Activated T-cell treated with anti-CD3 and anti-CD28 coated beads for 1 hour (primary cell): ENCODE measurements at regions not wholly inside any gene's neighbourhood (a gene's known extent, or its start where the extent isn't known, plus 50 kb on each side); places are given as distances from the start of the nearest gene placed in this dataset.
"Not testable (repeated sequence)": the region's sequence is repeated elsewhere in the genome, so short reads cannot be mapped to it uniquely, and the experiment has no call there.

ENCODE experiments used
- DNase-seq: peaks from one replicate; pipeline ENCODE4 v3.0.0-alpha.2; 2020; ENCODE audit warnings: low read depth

GRCh38 chr7:114806590-114807162 is 115.2 kb upstream of the MDFIC start:
- no peak for DNase-seq

- DNase-seq: no peak
Observed at GRCh38 chr7:114812570-114812969, 109.3 kb upstream of the MDFIC start.

- DNase-seq: no peak
Observed at GRCh38 chr7:114813624-114814023, 108.3 kb upstream of the MDFIC start.

- DNase-seq: not testable (repeated sequence)
Observed at GRCh38 chr7:114817036-114817435, 104.9 kb upstream of the MDFIC start.

GRCh38 chr7:114818501-114818900 is 103.4 kb upstream of the MDFIC start:
- no peak for DNase-seq

GRCh38 chr7:114819616-114820362 is 102.1 kb upstream of the MDFIC start:
- no peak for DNase-seq

GRCh38 chr7:114821030-114821900 is 100.6 kb upstream of the MDFIC start:
- DNase-seq: no peak

- no peak for DNase-seq
Observed at GRCh38 chr7:114822131-114822530, 99.8 kb upstream of the MDFIC start.

GRCh38 chr7:114822844-114823243 is 99.0 kb upstream of the MDFIC start:
- no peak for DNase-seq

GRCh38 chr7:114823290-114823689 is 98.6 kb upstream of the MDFIC start:
- DNase-seq: no peak

- no peak for DNase-seq
Observed at GRCh38 chr7:114825423-114825951, 96.4 kb upstream of the MDFIC start.

GRCh38 chr7:114830952-114831351 is 90.9 kb upstream of the MDFIC start:
- no peak for DNase-seq

GRCh38 chr7:114832906-114833595 is 88.8 kb upstream of the MDFIC start:
- no peak for DNase-seq

GRCh38 chr7:114835303-114835702 is 86.6 kb upstream of the MDFIC start:
- DNase-seq: no peak

- no peak for DNase-seq
Observed at GRCh38 chr7:114835861-114836260, 86.0 kb upstream of the MDFIC start.

- DNase-seq: no peak
Observed at GRCh38 chr7:114842551-114843065, 79.3 kb upstream of the MDFIC start.

- no peak for DNase-seq
Observed at GRCh38 chr7:114843102-114843501, 78.8 kb upstream of the MDFIC start.

GRCh38 chr7:114851406-114852061 is 70.4 kb upstream of the MDFIC start:
- no peak for DNase-seq

GRCh38 chr7:114852293-114852692 is 69.6 kb upstream of the MDFIC start:
- DNase-seq: no peak

GRCh38 chr7:114853189-114853588 is 68.7 kb upstream of the MDFIC start:
- DNase-seq: no peak

- DNase-seq: no peak
Observed at GRCh38 chr7:114854369-114854768, 67.5 kb upstream of the MDFIC start.
